IMR-90 (cell line): ENCODE measurements at regions not wholly inside any gene's neighbourhood (a gene's known extent, or its start where the extent isn't known, plus 50 kb on each side); places are given as distances from the start of the nearest gene placed in this dataset.

Experiments used
- ATAC-seq: fragments of 200-7000 bp; cut with Tn5 transposase; 2 replicates; pipeline ENCODE4 v1.9.1; 2020; ENCODE audit warnings: low read depth, mild to moderate bottlenecking, moderate library complexity
- BruUV-seq: library from RNA; stranded (reverse); fragments of 400-500 nt; replicated peaks from 2 replicates; lab custom pipeline; 2021; lab: Mats Ljungman, UMichigan
- CTCF ChIA-PET: fragments of 300-600 bp; formaldehyde crosslinking; extraction: SDS; loops from one replicate; lab custom pipeline; 2021; ENCODE audit warnings: antibody characterized with exemption; lab: Yijun Ruan, JAX
- POLR2A ChIA-PET: fragments of 300-600 bp; sonication (Branson Sonifier 250); formaldehyde crosslinking; loops from one replicate; lab custom pipeline; 2022; ENCODE audit warnings: antibody characterized with exemption; ENCODE audit not compliant: unreplicated experiment; lab: Charles Lee
- DNase-seq: peaks from one replicate; pipeline ENCODE4 v3.0.0; 2013
- H2AFZ ChIP-seq: replicated peaks from 2 replicates; pipeline ENCODE3; 2013; ENCODE audit warnings: low read length, mild to moderate bottlenecking; ENCODE audit not compliant: poor library complexity
- H2AK5ac ChIP-seq: 2 replicates; pipeline ENCODE4 v1.6.1; 2013; ENCODE audit warnings: low read depth, low read length, inconsistent platforms
- H2AK9ac ChIP-seq: replicated peaks from 2 replicates; pipeline ENCODE3; 2013; ENCODE audit warnings: mild to moderate bottlenecking, low read depth, low read length, moderate library complexity; ENCODE audit not compliant: poor library complexity
- H2BK120ac ChIP-seq: 2 replicates; pipeline ENCODE4 v1.6.1; 2013; ENCODE audit warnings: low read depth, low read length, inconsistent platforms
- H2BK15ac ChIP-seq: 3 replicates; pipeline ENCODE4 v1.6.1; 2013; ENCODE audit warnings: low read depth, low read length, inconsistent platforms
- H2BK20ac ChIP-seq: 2 replicates; pipeline ENCODE4 v1.6.1; 2013; ENCODE audit warnings: low read depth, mild to moderate bottlenecking, inconsistent platforms, low read length, moderate library complexity
- H2BK5ac ChIP-seq: 2 replicates; pipeline ENCODE4 v1.6.1; 2013; ENCODE audit warnings: mild to moderate bottlenecking, low read depth, low read length, inconsistent platforms; ENCODE audit not compliant: poor library complexity, severe bottlenecking
- H3K14ac ChIP-seq: replicated peaks from 2 replicates; pipeline ENCODE4 v1.6.1; 2013; ENCODE audit warnings: low read depth, low read length, inconsistent platforms
- H3K18ac ChIP-seq: 2 replicates; pipeline ENCODE4 v1.6.1; 2013; ENCODE audit warnings: low read depth, low read length, control low read depth
- H3K23ac ChIP-seq: 2 replicates; pipeline ENCODE4 v1.6.1; 2013; ENCODE audit warnings: low read depth, low read length, inconsistent platforms
- H3K27ac ChIP-seq: 2 replicates; pipeline ENCODE4 v1.5.1; 2013; ENCODE audit warnings: mild to moderate bottlenecking, control low read depth, low read length; ENCODE audit not compliant: insufficient read depth
- H3K27me3 ChIP-seq: 2 replicates; pipeline ENCODE4 v1.6.1; 2013; ENCODE audit warnings: low read length; ENCODE audit not compliant: control insufficient read depth, insufficient read depth
- H3K36me3 ChIP-seq: 2 replicates; pipeline ENCODE4 v1.6.1; 2013; ENCODE audit warnings: low read length, mixed read lengths; ENCODE audit not compliant: control insufficient read depth, insufficient read depth
- H3K4ac ChIP-seq: 2 replicates; pipeline ENCODE4 v1.6.1; 2013; ENCODE audit warnings: low read depth, low read length, inconsistent platforms
- H3K4me1 ChIP-seq: 2 replicates; pipeline ENCODE4 v1.6.1; 2013; ENCODE audit warnings: low read length, mixed read lengths; ENCODE audit not compliant: control insufficient read depth, insufficient read depth
- H3K4me2 ChIP-seq: 2 replicates; pipeline ENCODE4 v1.6.1; 2013; ENCODE audit warnings: low read depth, mild to moderate bottlenecking, control low read depth, low read length, moderate library complexity
- H3K4me3 ChIP-seq: 2 replicates; pipeline ENCODE4 v1.5.1; 2013; ENCODE audit warnings: low read depth, mild to moderate bottlenecking, control low read depth, low read length, moderate library complexity; ENCODE audit not compliant: insufficient read depth
- H3K56ac ChIP-seq: 2 replicates; pipeline ENCODE4 v1.6.1; 2013; ENCODE audit warnings: low read length, inconsistent platforms; ENCODE audit not compliant: insufficient read depth; ENCODE audit errors: extremely low read depth
- H3K79me1 ChIP-seq, 2 experiments: 2 replicates each; pipeline ENCODE4 v1.6.1; 2013; ENCODE audit warnings: low read length in 2 of 2, inconsistent platforms in 1 of 2, low read depth in 1 of 2
- H3K9ac ChIP-seq: 2 replicates; pipeline ENCODE4 v1.6.1; 2013; ENCODE audit warnings: low read depth, low read length, control low read depth
- H3K9me1 ChIP-seq: 2 replicates; pipeline ENCODE4 v1.6.1; 2013; ENCODE audit warnings: low read length, inconsistent platforms; ENCODE audit not compliant: insufficient read depth
- H3K9me3 ChIP-seq: 2 replicates; pipeline ENCODE4 v1.6.1; 2013; ENCODE audit warnings: low read length; ENCODE audit not compliant: control insufficient read depth, insufficient read depth
- H4K20me1 ChIP-seq: 2 replicates; pipeline ENCODE4 v1.6.1; 2013; ENCODE audit warnings: low read length, inconsistent platforms; ENCODE audit not compliant: insufficient read depth
- H4K5ac ChIP-seq: 2 replicates; pipeline ENCODE4 v1.6.1; 2013; ENCODE audit warnings: mild to moderate bottlenecking, low read depth, low read length, control low read depth
- H4K8ac ChIP-seq, 2 experiments: 2 replicates each; pipeline ENCODE4 v1.6.1; 2013; ENCODE audit warnings: low read depth in 2 of 2, low read length in 2 of 2, control low read depth in 1 of 2, inconsistent platforms in 1 of 2
- H4K91ac ChIP-seq: 2 replicates; pipeline ENCODE4 v1.6.1; 2013; ENCODE audit warnings: low read depth, low read length, inconsistent platforms; ENCODE audit not compliant: insufficient read depth
- FOS ChIP-seq: fragments of 150-350 bp; IDR thresholded peaks from 2 replicates; pipeline ENCODE4 v1.6.1; 2016; ENCODE audit warnings: low read depth, low read length
- NFE2L2 ChIP-seq: fragments of 150-350 bp; IDR thresholded peaks from 2 replicates; pipeline ENCODE4 v1.6.1; 2016; ENCODE audit warnings: low read depth, mild to moderate bottlenecking, low read length
- POLR2A ChIP-seq: IDR thresholded peaks from 2 replicates; pipeline ENCODE4 v1.6.1; 2012; ENCODE audit warnings: mild to moderate bottlenecking, low read depth, low read length
- RCOR1 ChIP-seq: IDR thresholded peaks from 2 replicates; pipeline ENCODE4 v1.6.1; 2012; ENCODE audit warnings: mild to moderate bottlenecking, low read length, improper control_type of control experiment; ENCODE audit not compliant: insufficient replicate concordance
- WGBS, 2 experiments: methylation state at CpG; one replicate each; pipeline versions ENCODE4 v1.1.5 to v1.1.7; 2013; ENCODE audit warnings: missing lambda C conversion rate in 2 of 2; ENCODE audit not compliant: insufficient read length in 1 of 2; ENCODE audit errors: extremely low coverage in 2 of 2; 5-methylcytosine and 5-hydroxymethylcytosine counted together
- dilution Hi-C: fragments of 300-500 bp; cut with HindIII; formaldehyde crosslinking; loops from one replicate; pipeline ENCODE4 v1.14.3; 2018; ENCODE audit warnings: low sequenced_read_pairs; ENCODE audit not compliant: unreplicated experiment
- in situ Hi-C: fragments of 300-500 bp; cut with MboI; formaldehyde crosslinking; loops from 3 replicates; pipeline ENCODE4 v1.14.3; 2019; ENCODE audit warnings: low sequenced_read_pairs, inconsistent platforms, mixed read lengths
- intact Hi-C: fragments of 100-400 bp; cut with micrococcal nuclease; formaldehyde crosslinking; loops from 2 replicates; pipeline ENCODE4 v1.10.0; 2022
- TF ChIP-seq, protein P1 (sequence below): conservative IDR thresholded peaks from 2 replicates; pipeline ENCODE4 v1.5.1; 2012; ENCODE audit warnings: mild to moderate bottlenecking, low read depth, low read length, improper control_type of control experiment
- TF ChIP-seq, protein P2 (sequence below): fragments of 150-350 bp; IDR thresholded peaks from 2 replicates; pipeline ENCODE4 v1.6.1; 2017; ENCODE audit warnings: mild to moderate bottlenecking, antibody characterized with exemption, low read length, low read depth

- no peak overlapping the region for H4K5ac ChIP-seq
- no TSS peak for BruUV-seq
- TF ChIP-seq POLR2A (no peak), NFE2L2 (no peak), RCOR1 (no peak), FOS (no peak)
- TF ChIP-seq, protein P1, sequence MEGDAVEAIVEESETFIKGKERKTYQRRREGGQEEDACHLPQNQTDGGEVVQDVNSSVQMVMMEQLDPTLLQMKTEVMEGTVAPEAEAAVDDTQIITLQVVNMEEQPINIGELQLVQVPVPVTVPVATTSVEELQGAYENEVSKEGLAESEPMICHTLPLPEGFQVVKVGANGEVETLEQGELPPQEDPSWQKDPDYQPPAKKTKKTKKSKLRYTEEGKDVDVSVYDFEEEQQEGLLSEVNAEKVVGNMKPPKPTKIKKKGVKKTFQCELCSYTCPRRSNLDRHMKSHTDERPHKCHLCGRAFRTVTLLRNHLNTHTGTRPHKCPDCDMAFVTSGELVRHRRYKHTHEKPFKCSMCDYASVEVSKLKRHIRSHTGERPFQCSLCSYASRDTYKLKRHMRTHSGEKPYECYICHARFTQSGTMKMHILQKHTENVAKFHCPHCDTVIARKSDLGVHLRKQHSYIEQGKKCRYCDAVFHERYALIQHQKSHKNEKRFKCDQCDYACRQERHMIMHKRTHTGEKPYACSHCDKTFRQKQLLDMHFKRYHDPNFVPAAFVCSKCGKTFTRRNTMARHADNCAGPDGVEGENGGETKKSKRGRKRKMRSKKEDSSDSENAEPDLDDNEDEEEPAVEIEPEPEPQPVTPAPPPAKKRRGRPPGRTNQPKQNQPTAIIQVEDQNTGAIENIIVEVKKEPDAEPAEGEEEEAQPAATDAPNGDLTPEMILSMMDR = no peak
- TF ChIP-seq, protein P2, sequence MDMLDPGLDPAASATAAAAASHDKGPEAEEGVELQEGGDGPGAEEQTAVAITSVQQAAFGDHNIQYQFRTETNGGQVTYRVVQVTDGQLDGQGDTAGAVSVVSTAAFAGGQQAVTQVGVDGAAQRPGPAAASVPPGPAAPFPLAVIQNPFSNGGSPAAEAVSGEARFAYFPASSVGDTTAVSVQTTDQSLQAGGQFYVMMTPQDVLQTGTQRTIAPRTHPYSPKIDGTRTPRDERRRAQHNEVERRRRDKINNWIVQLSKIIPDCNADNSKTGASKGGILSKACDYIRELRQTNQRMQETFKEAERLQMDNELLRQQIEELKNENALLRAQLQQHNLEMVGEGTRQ = no peak
- H3K4me1 ChIP-seq = no peaks in the 10 kb centered on the region
- H2BK15ac ChIP-seq = no peak overlapping the region
- no peaks in the 10 kb centered on the region for H3K79me1 ChIP-seq
- WGBS, 2 experiments = 42% methylated on average over 3 of the region's 4 CpGs; no CpG with 5 or more reads in 1 of the 2 experiments
- H2BK5ac ChIP-seq = no peak overlapping the region
- H3K18ac ChIP-seq = no peak overlapping the region
- ChIA-PET CTCF (no interaction called here), POLR2A (no interaction called here)
- H2BK20ac ChIP-seq = no peak overlapping the region
- H3K56ac ChIP-seq = no peak overlapping the region
- H3K23ac ChIP-seq = no peak overlapping the region
- H3K4ac ChIP-seq = no peak overlapping the region
- H4K91ac ChIP-seq = no peak overlapping the region
- no peak overlapping the region for H4K8ac ChIP-seq
- H3K27ac ChIP-seq = no peak overlapping the region
- ATAC-seq (no peak), DNase-seq (no peak)
- H3K36me3 ChIP-seq = no peaks in the 10 kb centered on the region
- no peak overlapping the region for H3K4me2 ChIP-seq
- no peak overlapping the region for H2BK120ac ChIP-seq
- no peak overlapping the region for H2AFZ ChIP-seq
- H3K9me1 ChIP-seq = no peaks in the 10 kb centered on the region
- intact Hi-C loops (no loop called here), dilution Hi-C loops (no loop called here), in situ Hi-C loops (no loop called here)
- no peaks in the 10 kb centered on the region for H4K20me1 ChIP-seq
- no peak overlapping the region for H3K14ac ChIP-seq
- H2AK5ac ChIP-seq = no peak overlapping the region
- H3K4me3 ChIP-seq = no peak overlapping the region
- no peak overlapping the region for H3K9ac ChIP-seq
- H2AK9ac ChIP-seq = no peak overlapping the region
- no peaks in the 10 kb centered on the region for H3K9me3 ChIP-seq
- H3K27me3 ChIP-seq = no peaks in the 10 kb centered on the region; the same call in 1 of the 2 replicates
Observed at GRCh38 chr2:126788652-126789051, 110.0 kb upstream of the TEX51 start.
